Ascending aorta (tissue), 2 donors: ENCODE measurements at regions not wholly inside any gene's neighbourhood (a gene's known extent, or its start where the extent isn't known, plus 50 kb on each side); places are given as distances from the start of the nearest gene placed in this dataset.
"Not testable (repeated sequence)": the region's sequence is repeated elsewhere in the genome, so short reads cannot be mapped to it uniquely, and the experiment has no call there.

Experiments
- DNase-seq, 2 donors: peaks; one replicate each; pipeline ENCODE4 v3.0.0-alpha.2; 2019; ENCODE audit warnings: low spot score in 2 of 2
- H3K27ac ChIP-seq, 2 donors: fragments of 200-600 bp; sonication (generic); one replicate each; pipeline ENCODE4 v1.5.1; 2016 to 2017; ENCODE audit warnings: mild to moderate bottlenecking in 1 of 2
- H3K27me3 ChIP-seq: fragments of 200-600 bp; sonication (generic); one replicate; pipeline ENCODE4 v1.5.1; 2017
- H3K36me3 ChIP-seq, 2 donors: fragments of 200-600 bp; sonication (generic); one replicate each; pipeline ENCODE4 v1.5.1; 2016
- H3K4me1 ChIP-seq, 2 donors: fragments of 200-600 bp; sonication (generic); one replicate each; pipeline ENCODE4 v1.5.1; 2016 to 2017; ENCODE audit warnings: mild to moderate bottlenecking in 1 of 2
- H3K4me3 ChIP-seq, 2 donors: fragments of 200-600 bp; sonication (generic); one replicate each; pipeline ENCODE4 v1.5.1; 2016 to 2017; ENCODE audit warnings: mild to moderate bottlenecking in 1 of 2
- H3K9me3 ChIP-seq, 2 donors: fragments of 200-600 bp; sonication (generic); one replicate each; pipeline ENCODE4 v1.5.1; 2016
- CTCF ChIP-seq, 3 experiments: fragments of 200-600 bp in 2 of 3; fragments of 450-650 bp in 1 of 3; sonication (generic) in 2 of 3; IDR thresholded peaks; one replicate each; pipeline ENCODE4 v1.5.1; 2016 to 2019; ENCODE audit warnings: antibody characterized with exemption in 3 of 3, mild to moderate bottlenecking in 1 of 3, moderate library complexity in 1 of 3
- intact Hi-C: fragments of 100-400 bp; cut with DNase I; formaldehyde crosslinking; loops from one replicate; pipeline ENCODE4 v1.15.1; 2023

GRCh38 chr4:97132435-97132834 is 1010.8 kb downstream of the STPG2 start:
- intact Hi-C loops, result no loop called here
- no peaks in the 10 kb centered on the region for H3K4me1 ChIP-seq
- DNase-seq, result no peak
- no peaks in the 10 kb centered on the region for H3K27me3 ChIP-seq
- TF ChIP-seq CTCF (IDR thresholded peaks at IDR 0.05), result no peak
- no peaks in the 10 kb centered on the region for H3K36me3 ChIP-seq
- no peak overlapping the region for H3K4me3 ChIP-seq
- H3K9me3 ChIP-seq, result no peaks in the 10 kb centered on the region
- H3K27ac ChIP-seq, result no peak overlapping the region

GRCh38 chr4:97134456-97134855 is 1008.8 kb downstream of the STPG2 start:
- no peak for DNase-seq
- Histone ChIP-seq H3K36me3 (no peaks in the 10 kb centered on the region), H3K4me3 (no peak overlapping the region), H3K27ac (no peak overlapping the region), H3K4me1 (no peaks in the 10 kb centered on the region), H3K27me3 (no peaks in the 10 kb centered on the region), H3K9me3 (no peaks in the 10 kb centered on the region)
- intact Hi-C loops, result no loop called here
- TF ChIP-seq CTCF (IDR thresholded peaks at IDR 0.05), result no peak

DNA sequence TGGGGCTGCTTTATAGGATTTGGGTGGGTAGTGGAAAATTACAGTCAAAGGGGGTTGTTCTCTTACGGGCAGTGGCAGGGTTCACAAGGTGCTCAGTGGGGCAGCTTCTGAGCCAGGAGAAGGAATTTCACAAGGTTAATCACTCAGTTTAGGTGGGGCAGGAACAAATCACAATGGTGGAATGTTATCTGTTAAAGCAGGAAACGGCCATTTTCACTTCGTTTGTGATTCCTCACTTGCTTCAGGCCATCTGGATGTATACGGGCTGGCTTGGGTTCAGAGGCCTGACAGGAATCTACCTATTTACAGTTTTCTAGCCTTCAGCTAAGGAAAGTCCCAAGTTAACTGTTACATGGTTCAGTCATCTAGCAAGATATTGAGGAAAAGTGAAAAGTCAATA is 1003.5 kb downstream of the STPG2 start:
- no peaks in the 10 kb centered on the region for H3K4me1 ChIP-seq
- no peaks in the 10 kb centered on the region for H3K36me3 ChIP-seq
- H3K27ac ChIP-seq, result no peak overlapping the region
- H3K27me3 ChIP-seq, result no peaks in the 10 kb centered on the region
- intact Hi-C loops, result no loop called here
- no peak for TF ChIP-seq CTCF (IDR thresholded peaks at IDR 0.05)
- DNase-seq, result no peak
- H3K4me3 ChIP-seq, result no peak overlapping the region
- no peaks in the 10 kb centered on the region for H3K9me3 ChIP-seq

- no peaks in the 10 kb centered on the region for H3K27me3 ChIP-seq
- intact Hi-C loops, result no loop called here
- H3K9me3 ChIP-seq, result no peaks in the 10 kb centered on the region
- no peak for DNase-seq
- no peaks in the 10 kb centered on the region for H3K4me1 ChIP-seq
- H3K27ac ChIP-seq, result no peak overlapping the region
- TF ChIP-seq CTCF (IDR thresholded peaks at IDR 0.05), result no peak
- H3K4me3 ChIP-seq, result no peak overlapping the region
- H3K36me3 ChIP-seq, result no peaks in the 10 kb centered on the region
Observed at GRCh38 chr4:97140545-97140944, 1002.7 kb downstream of the STPG2 start.

DNA sequence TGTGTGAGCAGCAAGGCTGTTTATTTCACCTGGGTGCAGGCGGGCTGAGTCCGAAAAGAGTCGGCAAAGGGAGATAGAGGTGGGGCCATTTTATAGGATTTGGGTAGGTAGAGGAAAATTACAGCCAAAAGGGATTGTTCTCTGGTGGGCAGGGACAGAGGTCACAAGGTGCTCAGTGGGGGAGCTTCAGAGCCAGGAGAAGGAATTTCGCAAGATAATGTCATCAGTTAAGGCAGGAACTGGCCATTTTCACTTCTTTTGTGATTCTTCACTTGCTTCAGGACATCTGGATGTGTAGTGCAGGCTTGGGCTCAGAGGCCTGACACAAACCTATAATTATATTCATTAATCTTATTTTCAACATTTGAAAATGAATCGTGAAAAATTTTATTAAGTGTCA is 1001.9 kb downstream of the STPG2 start:
- not testable (repeated sequence) for H3K27ac ChIP-seq, H3K4me1 ChIP-seq

GRCh38 chr4:97142410-97142809 is 1000.9 kb downstream of the STPG2 start:
- Histone ChIP-seq H3K27me3 (no peaks in the 10 kb centered on the region), H3K9me3 (no peaks in the 10 kb centered on the region), H3K36me3 (no peaks in the 10 kb centered on the region), H3K27ac (no peak overlapping the region), H3K4me3 (no peak overlapping the region), H3K4me1 (no peaks in the 10 kb centered on the region)
- intact Hi-C loops, result no loop called here
- DNase-seq, result no peak
- no peak for TF ChIP-seq CTCF (IDR thresholded peaks at IDR 0.05)

More for the DNA sequence above, 1001.9 kb downstream of the STPG2 start:
- intact Hi-C loops, H3K36me3 ChIP-seq, H3K4me3 ChIP-seq, H3K9me3 ChIP-seq, DNase-seq, H3K27me3 ChIP-seq: not testable (repeated sequence)
